BE2C (cell line): ENCODE measurements at regions not wholly inside any gene's neighbourhood (a gene's known extent, or its start where the extent isn't known, plus 50 kb on each side); places are given as distances from the start of the nearest gene placed in this dataset.
A peak's percentile ranks its signal among the peaks of the same experiment; 100 is the strongest.

Experiments used
- DNase-seq: peaks from one replicate; pipeline ENCODE4 v3.0.0-alpha.2; 2020
- H3K27me3 ChIP-seq: fragments of 250-450 bp; sonication (Bioruptor Pico); 2 replicates; pipeline ENCODE4 v1.5.1; 2020; ENCODE audit warnings: mild to moderate bottlenecking
- H3K36me3 ChIP-seq: fragments of 250-450 bp; sonication (Bioruptor Pico); 2 replicates; pipeline ENCODE4 v1.5.1; 2020; ENCODE audit warnings: mild to moderate bottlenecking
- H3K4me1 ChIP-seq: fragments of 250-450 bp; sonication (Bioruptor Pico); 2 replicates; pipeline ENCODE4 v1.5.1; 2020
- H3K4me3 ChIP-seq: 2 replicates; pipeline ENCODE4 v1.5.1; 2011; ENCODE audit warnings: low read depth, low read length
- H3K9me3 ChIP-seq: fragments of 250-450 bp; sonication (Bioruptor Pico); 2 replicates; pipeline ENCODE4 v1.5.1; 2020
- TF ChIP-seq, protein P1 (sequence below): IDR thresholded peaks from 2 replicates; pipeline ENCODE4 v1.5.1; 2012; ENCODE audit warnings: mild to moderate bottlenecking, low read depth, low read length

DNA sequence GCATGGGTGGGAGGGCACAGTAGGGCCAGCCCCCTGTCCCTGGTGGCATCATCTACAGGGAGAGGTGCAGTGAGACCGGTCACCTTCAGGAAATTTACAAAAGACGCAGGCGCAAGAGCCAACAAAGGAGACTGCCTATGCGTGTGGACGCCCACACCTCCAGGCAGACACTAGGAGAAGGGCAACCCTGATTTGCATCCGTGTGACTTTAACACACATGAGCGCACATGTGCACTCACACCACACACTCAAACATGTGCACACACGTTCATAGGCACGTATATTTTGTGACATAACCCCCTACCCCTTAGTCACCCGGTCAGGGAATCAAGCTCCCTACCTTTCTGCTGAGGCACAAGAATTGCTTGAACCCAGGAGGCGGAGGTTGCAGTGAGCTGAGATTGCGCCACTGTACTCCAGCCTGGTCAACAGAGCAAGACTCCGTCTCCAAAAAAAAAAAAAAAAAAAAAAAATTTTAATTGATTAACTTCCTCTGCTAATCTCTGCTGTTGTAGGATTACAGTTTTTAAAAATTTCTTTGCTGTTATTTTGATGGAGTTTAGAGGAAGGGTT, 84.7 kb upstream of the SLC25A33 start:
- H3K27me3 ChIP-seq, result no peaks in the 10 kb centered on the region
- TF ChIP-seq, protein P1, sequence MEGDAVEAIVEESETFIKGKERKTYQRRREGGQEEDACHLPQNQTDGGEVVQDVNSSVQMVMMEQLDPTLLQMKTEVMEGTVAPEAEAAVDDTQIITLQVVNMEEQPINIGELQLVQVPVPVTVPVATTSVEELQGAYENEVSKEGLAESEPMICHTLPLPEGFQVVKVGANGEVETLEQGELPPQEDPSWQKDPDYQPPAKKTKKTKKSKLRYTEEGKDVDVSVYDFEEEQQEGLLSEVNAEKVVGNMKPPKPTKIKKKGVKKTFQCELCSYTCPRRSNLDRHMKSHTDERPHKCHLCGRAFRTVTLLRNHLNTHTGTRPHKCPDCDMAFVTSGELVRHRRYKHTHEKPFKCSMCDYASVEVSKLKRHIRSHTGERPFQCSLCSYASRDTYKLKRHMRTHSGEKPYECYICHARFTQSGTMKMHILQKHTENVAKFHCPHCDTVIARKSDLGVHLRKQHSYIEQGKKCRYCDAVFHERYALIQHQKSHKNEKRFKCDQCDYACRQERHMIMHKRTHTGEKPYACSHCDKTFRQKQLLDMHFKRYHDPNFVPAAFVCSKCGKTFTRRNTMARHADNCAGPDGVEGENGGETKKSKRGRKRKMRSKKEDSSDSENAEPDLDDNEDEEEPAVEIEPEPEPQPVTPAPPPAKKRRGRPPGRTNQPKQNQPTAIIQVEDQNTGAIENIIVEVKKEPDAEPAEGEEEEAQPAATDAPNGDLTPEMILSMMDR, result no peak
- H3K4me3 ChIP-seq, result no peak overlapping the region
- H3K9me3 ChIP-seq, result no peaks in the 10 kb centered on the region
- H3K36me3 ChIP-seq, result no peaks in the 10 kb centered on the region
- no peak for DNase-seq
- no peaks in the 10 kb centered on the region for H3K4me1 ChIP-seq

DNA sequence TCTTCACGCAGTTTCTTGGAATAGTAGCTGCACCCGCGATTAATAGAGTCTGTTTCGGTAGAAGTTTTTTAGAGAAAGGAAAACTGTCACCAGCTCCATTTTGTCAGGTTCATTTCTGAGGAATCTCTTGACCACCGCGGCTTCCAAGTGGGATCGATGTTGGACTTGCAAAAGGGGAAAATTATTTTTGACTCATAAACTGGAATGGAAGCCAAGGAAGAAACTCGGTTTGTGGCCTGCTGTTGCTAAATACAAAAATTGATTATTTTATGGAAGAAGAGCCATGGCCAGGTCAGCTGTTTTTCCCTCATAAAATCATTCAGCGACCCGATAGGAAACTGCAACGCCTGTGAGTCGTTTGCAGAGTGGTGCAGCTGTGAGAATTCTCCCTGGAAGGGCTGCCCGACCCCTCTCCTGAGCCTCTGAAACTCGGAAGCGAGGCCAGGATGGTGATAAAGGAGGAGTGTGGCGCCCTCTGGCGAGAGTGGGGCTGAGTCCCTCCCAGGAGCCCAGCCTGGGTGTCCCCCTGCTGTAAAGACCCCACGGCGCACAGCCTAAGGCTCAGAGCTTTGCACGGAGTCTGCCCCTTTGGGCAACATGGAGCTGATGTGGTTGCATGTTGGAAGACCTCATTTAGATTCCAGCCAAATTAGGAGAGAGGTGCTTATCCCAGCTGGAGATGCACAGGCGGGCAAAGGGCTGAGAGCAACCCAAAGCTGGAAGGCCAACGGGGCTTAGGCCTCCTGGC, 83.6 kb upstream of the SLC25A33 start:
- no peaks in the 10 kb centered on the region for H3K36me3 ChIP-seq
- H3K4me1 ChIP-seq, result no peaks in the 10 kb centered on the region
- peak; percentile 60 for DNase-seq
- no peaks in the 10 kb centered on the region for H3K27me3 ChIP-seq
- H3K9me3 ChIP-seq, result no peaks in the 10 kb centered on the region
- H3K4me3 ChIP-seq, result no peak overlapping the region
- TF ChIP-seq, protein P1, result peak; percentile 57

DNA sequence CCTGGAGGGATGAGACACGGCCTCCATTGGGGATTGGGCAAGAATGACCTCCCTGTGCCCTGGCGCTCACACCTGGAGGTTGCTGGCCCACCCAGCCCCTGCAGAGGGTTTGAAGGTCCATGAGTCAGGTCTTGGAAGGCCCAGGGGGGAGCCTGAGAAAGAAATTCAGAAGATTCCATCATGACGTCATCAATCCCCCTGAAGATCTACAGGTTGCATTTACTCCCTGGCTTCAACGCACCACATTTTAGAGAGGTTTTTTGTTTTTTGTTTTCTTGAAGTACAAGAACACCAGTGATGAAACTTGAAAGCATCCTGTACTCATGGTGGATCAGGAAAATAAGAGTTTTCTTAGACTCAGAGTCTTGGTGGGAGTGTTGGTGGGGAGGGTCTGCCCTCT, 82.4 kb upstream of the SLC25A33 start:
- no peak for DNase-seq
- Histone ChIP-seq H3K27me3 (no peaks in the 10 kb centered on the region), H3K4me3 (no peak overlapping the region), H3K4me1 (no peaks in the 10 kb centered on the region), H3K36me3 (no peaks in the 10 kb centered on the region), H3K9me3 (no peaks in the 10 kb centered on the region)
- TF ChIP-seq, protein P1, result no peak

DNA sequence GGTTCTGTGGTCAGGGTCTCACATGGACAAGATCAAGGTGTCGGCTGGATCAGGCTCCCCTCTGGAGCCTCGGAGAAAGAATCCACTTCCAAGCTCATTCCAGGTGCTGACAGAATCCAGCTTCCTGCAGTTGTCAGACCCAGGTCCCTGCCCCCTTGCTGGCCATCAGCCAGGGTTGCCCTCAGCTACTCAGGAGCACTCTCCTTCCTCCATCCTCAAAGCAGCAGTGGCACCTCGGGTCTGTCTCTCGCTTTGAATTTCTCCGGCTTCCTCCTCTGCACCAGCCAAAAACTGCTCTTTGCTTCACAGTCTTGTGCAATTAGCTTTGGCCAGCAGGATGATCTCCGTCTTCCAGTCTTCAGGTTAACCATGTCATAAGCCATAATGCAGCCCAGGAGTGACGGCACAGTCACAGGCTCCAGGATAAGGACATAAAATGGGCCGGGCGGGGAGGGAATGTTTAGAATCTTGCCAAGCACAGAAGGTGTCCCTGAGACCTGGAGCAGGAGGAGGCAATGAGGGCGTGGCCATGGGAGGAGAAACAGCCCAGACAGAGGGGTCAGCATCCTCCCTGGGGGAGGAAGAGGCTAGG, 79.4 kb upstream of the SLC25A33 start:
- Histone ChIP-seq H3K27me3 (no peaks in the 10 kb centered on the region), H3K36me3 (no peaks in the 10 kb centered on the region), H3K9me3 (no peaks in the 10 kb centered on the region), H3K4me1 (no peaks in the 10 kb centered on the region), H3K4me3 (no peak overlapping the region)
- TF ChIP-seq, protein P1, result no peak
- no peak for DNase-seq

DNA sequence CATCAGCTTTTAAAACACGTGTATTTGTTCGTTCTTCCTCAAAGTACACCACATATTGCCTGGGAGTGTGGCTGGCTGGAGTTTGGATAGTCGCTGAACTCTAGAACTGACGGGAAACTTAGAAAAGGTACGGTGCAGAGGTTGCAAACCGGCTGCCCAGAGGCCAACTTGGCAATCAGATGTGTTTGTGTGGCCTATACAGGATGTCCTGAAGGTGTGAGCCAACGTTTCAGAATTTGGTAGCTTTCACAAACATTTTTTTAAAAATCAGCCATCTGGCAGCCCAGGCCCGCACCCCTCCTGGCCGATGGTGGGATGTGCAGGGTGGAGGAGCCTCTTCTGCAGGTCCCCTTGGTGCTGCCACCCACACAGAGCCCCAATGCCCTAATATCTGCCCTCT, 73.6 kb upstream of the SLC25A33 start:
- DNase-seq, result no peak
- TF ChIP-seq, protein P1, result no peak
- Histone ChIP-seq H3K27me3 (no peaks in the 10 kb centered on the region), H3K36me3 (no peaks in the 10 kb centered on the region), H3K9me3 (no peaks in the 10 kb centered on the region), H3K4me3 (no peak overlapping the region), H3K4me1 (no peaks in the 10 kb centered on the region)
